ENCODE measurements at regions not wholly inside any gene's neighbourhood (a gene's known extent, or its start where the extent isn't known, plus 50 kb on each side); places are given as distances from the start of the nearest gene placed in this dataset.

DNA sequence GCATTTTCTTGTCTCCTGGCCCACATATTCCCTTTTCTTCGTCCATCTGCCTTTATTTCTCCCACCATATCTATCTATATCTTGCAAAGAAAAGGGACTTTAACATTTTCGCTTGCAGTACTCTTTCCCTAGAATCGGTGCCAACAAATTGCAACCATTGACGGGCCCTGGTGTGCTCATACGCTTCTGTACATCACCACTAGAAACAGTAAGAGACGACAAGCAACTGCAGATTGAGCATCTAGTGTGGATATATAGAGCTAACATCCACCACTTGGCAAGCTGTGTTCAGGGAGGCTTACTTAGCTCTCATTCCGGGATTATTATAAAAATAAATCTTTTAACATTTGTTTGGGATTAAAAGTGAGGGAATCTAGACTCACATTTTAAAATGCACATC, 230.8 kb upstream of the PKN2 start:
- Histone ChIP-seq H3K4me1 (peaks cover 0 to 7% (median 1%) of the 10 kb centered on the region in 6 donors), H3K4me3 (no peak overlapping the region), H3K27ac (no peak overlapping the region), H3K36me3 (no peaks in the 10 kb centered on the region), H3K27me3 (replicated peaks in 1 of 7) (no peaks in the 10 kb centered on the region), H3K9me3 (peaks cover 0 to 17% (median 5%) of the 10 kb centered on the region in 8 donors)
- no peak for DNase-seq
- intact Hi-C loops (cut with DNase I; ENCODE audit: low total_unique reads) = no loop called here
- WGBS, 5 donors = 86 to 90% (median 87%) methylated on average over 7 of the region's 7 CpGs
- TF ChIP-seq, protein P1, sequence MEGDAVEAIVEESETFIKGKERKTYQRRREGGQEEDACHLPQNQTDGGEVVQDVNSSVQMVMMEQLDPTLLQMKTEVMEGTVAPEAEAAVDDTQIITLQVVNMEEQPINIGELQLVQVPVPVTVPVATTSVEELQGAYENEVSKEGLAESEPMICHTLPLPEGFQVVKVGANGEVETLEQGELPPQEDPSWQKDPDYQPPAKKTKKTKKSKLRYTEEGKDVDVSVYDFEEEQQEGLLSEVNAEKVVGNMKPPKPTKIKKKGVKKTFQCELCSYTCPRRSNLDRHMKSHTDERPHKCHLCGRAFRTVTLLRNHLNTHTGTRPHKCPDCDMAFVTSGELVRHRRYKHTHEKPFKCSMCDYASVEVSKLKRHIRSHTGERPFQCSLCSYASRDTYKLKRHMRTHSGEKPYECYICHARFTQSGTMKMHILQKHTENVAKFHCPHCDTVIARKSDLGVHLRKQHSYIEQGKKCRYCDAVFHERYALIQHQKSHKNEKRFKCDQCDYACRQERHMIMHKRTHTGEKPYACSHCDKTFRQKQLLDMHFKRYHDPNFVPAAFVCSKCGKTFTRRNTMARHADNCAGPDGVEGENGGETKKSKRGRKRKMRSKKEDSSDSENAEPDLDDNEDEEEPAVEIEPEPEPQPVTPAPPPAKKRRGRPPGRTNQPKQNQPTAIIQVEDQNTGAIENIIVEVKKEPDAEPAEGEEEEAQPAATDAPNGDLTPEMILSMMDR (IDR thresholded peaks at IDR 0.05 in 8 of 11, conservative IDR thresholded peaks at IDR 0.05 in 3 of 11) = no peak
- TF ChIP-seq POLR2AphosphoS5 (IDR thresholded peaks at IDR 0.05) (no peak), POLR2A (IDR thresholded peaks at IDR 0.05) (no peak)

GRCh38 chr1:88454781-88455180, 229.3 kb upstream of the PKN2 start:
- no peak overlapping the region for H3K27ac ChIP-seq
- WGBS, 5 donors = 86 to 96% (median 91%) methylated on average over 4 of the region's 4 CpGs
- TF ChIP-seq, protein P1 (IDR thresholded peaks at IDR 0.05 in 8 of 11, conservative IDR thresholded peaks at IDR 0.05 in 3 of 11) = no peak
- TF ChIP-seq POLR2AphosphoS5 (IDR thresholded peaks at IDR 0.05) = no peak
- TF ChIP-seq POLR2A (IDR thresholded peaks at IDR 0.05) = no peak
- H3K27me3 ChIP-seq (replicated peaks in 1 of 7) = peaks cover 0 to 3% (median under 1%) of the 10 kb centered on the region in 7 donors
- peaks cover 0 to 7% (median 1%) of the 10 kb centered on the region in 6 donors for H3K4me1 ChIP-seq
- H3K36me3 ChIP-seq = no peaks in the 10 kb centered on the region
- intact Hi-C loops (cut with DNase I; ENCODE audit: low total_unique reads) = no loop called here
- no peak overlapping the region for H3K4me3 ChIP-seq
- H3K9me3 ChIP-seq = peaks cover 0 to 4% (median under 1%) of the 10 kb centered on the region in 8 donors
- no peak for DNase-seq

GRCh38 chr1:88455621-88456256, 228.3 kb upstream of the PKN2 start:
- Histone ChIP-seq H3K9me3 (no peaks in the 10 kb centered on the region), H3K27ac (no peak overlapping the region), H3K27me3 (replicated peaks in 1 of 7) (peaks cover 0 to 12% (median 3%) of the 10 kb centered on the region in 7 donors), H3K36me3 (no peaks in the 10 kb centered on the region), H3K4me1 (peaks cover 0 to 7% (median 1%) of the 10 kb centered on the region in 6 donors), H3K4me3 (no peak overlapping the region)
- TF ChIP-seq POLR2A (IDR thresholded peaks at IDR 0.05) = no peak
- no peak for TF ChIP-seq POLR2AphosphoS5 (IDR thresholded peaks at IDR 0.05)
- TF ChIP-seq, protein P1 (IDR thresholded peaks at IDR 0.05 in 8 of 11, conservative IDR thresholded peaks at IDR 0.05 in 3 of 11) = no peak
- DNase-seq = no peak
- 12 to 22% (median 15%) methylated on average over 9 of the region's 9 CpGs for WGBS, 5 donors
- intact Hi-C loops (cut with DNase I; ENCODE audit: low total_unique reads) = no loop called here

DNA sequence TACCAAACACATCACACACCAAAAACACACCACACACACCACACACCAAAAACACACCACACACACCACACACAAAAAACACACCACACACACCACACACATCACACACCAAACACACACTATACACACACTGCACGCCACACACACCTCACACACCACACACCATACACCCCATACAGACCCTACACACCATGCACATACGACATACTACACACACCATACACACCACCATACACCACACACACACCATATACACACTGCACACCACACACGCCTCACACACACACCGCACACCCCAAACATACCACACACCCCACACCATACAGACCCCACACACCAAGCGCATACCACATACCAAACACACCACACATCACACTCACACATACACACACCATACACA, 226.9 kb upstream of the PKN2 start:
- Histone ChIP-seq H3K27ac (no peak overlapping the region), H3K9me3 (no peaks in the 10 kb centered on the region), H3K27me3 (replicated peaks in 1 of 7) (peaks cover 0 to 27% (median 5%) of the 10 kb centered on the region in 7 donors), H3K4me3 (no peak overlapping the region), H3K36me3 (no peaks in the 10 kb centered on the region), H3K4me1 (peaks cover 1 to 10% (median 2%) of the 10 kb centered on the region in 6 donors)
- intact Hi-C loops (cut with DNase I; ENCODE audit: low total_unique reads) = no loop called here
- 93 to 100% (median 97%) methylated on average over 5 of the region's 5 CpGs for WGBS, 5 donors
- DNase-seq = no peak
- TF ChIP-seq, protein P1 (IDR thresholded peaks at IDR 0.05 in 8 of 11, conservative IDR thresholded peaks at IDR 0.05 in 3 of 11) = no peak
- TF ChIP-seq POLR2A (IDR thresholded peaks at IDR 0.05) (no peak), POLR2AphosphoS5 (IDR thresholded peaks at IDR 0.05) (no peak)
